BLaER1 (cell line): ENCODE measurements at regions not wholly inside any gene's neighbourhood (a gene's known extent, or its start where the extent isn't known, plus 50 kb on each side); places are given as distances from the start of the nearest gene placed in this dataset.

Experiments used
- H3K27ac ChIP-seq: shearing (Covaris generic); formaldehyde crosslinking; 2 replicates; pipeline ENCODE4 v1.8.1; 2022
- H3K27me3 ChIP-seq: shearing (Covaris generic); formaldehyde crosslinking; 2 replicates; pipeline ENCODE4 v1.8.1; 2022
- H3K36me3 ChIP-seq: shearing (Covaris generic); formaldehyde crosslinking; 2 replicates; pipeline ENCODE4 v1.8.1; 2022
- H3K4me1 ChIP-seq: shearing (Covaris generic); formaldehyde crosslinking; 2 replicates; pipeline ENCODE4 v1.8.1; 2022
- H3K4me2 ChIP-seq: shearing (Covaris generic); formaldehyde crosslinking; 2 replicates; pipeline ENCODE4 v1.8.1; 2022
- H3K4me3 ChIP-seq: shearing (Covaris generic); formaldehyde crosslinking; 2 replicates; pipeline ENCODE4 v1.8.1; 2022
- H3K9ac ChIP-seq: shearing (Covaris generic); formaldehyde crosslinking; 2 replicates; pipeline ENCODE4 v1.8.1; 2022
- H3K9me3 ChIP-seq: shearing (Covaris generic); formaldehyde crosslinking; 2 replicates; pipeline ENCODE4 v1.8.1; 2022
- H4K20me1 ChIP-seq: shearing (Covaris generic); formaldehyde crosslinking; 2 replicates; pipeline ENCODE4 v1.8.1; 2022
- Cebpa-rat ChIP-seq: shearing (Covaris generic); IDR thresholded peaks from 2 replicates; pipeline ENCODE4 v1.8.1; 2022

DNA sequence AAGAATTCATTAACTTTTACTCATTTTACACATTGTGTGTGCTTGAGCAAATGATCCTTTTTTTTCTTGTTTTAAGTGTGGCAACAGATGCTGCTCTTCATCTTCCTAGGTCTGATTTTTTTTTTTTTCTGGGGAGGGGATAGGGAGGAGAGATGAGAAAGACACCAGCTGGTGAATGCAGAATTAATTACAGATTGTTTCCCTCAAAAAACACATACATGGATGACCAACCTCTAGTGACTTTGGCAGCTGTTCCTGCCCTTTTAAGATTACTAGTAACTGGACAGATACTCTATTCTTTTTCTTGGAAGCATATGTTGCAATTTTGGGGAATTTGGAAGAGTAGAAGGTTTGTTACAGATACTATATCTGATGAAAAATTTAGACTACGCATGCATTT is 103.6 kb upstream of the MYO16 start:
- Histone ChIP-seq H3K4me2 (no peak overlapping the region), H3K4me1 (no peaks in the 10 kb centered on the region), H3K4me3 (no peak overlapping the region), H3K36me3 (no peaks in the 10 kb centered on the region), H4K20me1 (no peaks in the 10 kb centered on the region), H3K9me3 (no peaks in the 10 kb centered on the region), H3K9ac (no peak overlapping the region), H3K27me3 (no peaks in the 10 kb centered on the region), H3K27ac (no peak overlapping the region)
- TF ChIP-seq Cebpa-rat = no peak

DNA sequence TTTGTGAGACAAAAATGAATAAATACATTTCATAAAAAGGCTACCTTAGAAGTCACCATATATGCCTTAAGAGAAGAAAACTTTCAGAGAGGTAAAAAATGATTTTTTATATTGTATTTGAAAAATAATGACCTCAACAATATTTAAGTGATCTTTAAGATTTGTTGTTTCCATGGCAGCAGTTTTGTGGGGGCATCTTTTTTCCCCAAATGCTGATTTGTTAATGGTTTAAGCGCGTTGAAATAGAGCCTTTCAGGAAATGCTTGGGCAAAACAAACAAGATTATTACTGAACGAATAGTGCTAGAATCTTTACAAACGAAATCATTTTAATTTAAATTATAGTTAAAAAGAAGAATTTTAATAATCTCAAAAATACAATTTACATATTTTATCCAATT is 103.1 kb upstream of the MYO16 start:
- Histone ChIP-seq H3K4me2 (no peak overlapping the region), H3K36me3 (no peaks in the 10 kb centered on the region), H3K4me1 (no peaks in the 10 kb centered on the region), H3K4me3 (no peak overlapping the region), H4K20me1 (no peaks in the 10 kb centered on the region), H3K27me3 (no peaks in the 10 kb centered on the region), H3K9ac (no peak overlapping the region), H3K9me3 (no peaks in the 10 kb centered on the region), H3K27ac (no peak overlapping the region)
- no peak for TF ChIP-seq Cebpa-rat

DNA sequence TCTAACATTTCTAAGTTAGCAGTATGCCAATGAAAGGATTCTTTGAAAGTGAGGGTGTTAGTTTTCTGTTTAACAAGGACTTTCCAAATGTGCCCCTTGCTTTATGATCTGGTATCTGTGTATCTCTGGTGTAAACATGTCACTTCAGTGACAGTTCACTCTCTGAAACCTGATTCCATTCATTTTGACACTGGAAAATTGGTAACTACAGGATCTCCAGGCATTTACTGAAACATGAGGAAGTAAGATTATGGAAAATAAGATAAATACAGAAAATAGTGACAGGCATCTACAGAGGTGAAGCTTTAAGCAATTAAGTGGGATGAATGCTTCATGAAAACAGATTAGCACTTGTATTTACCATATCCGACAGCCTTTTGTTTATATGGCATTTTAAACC is 101.6 kb upstream of the MYO16 start:
- Histone ChIP-seq H3K36me3 (no peaks in the 10 kb centered on the region), H3K4me3 (no peak overlapping the region), H4K20me1 (no peaks in the 10 kb centered on the region), H3K27ac (no peak overlapping the region), H3K4me2 (no peak overlapping the region), H3K9ac (no peak overlapping the region), H3K4me1 (no peaks in the 10 kb centered on the region), H3K27me3 (no peaks in the 10 kb centered on the region), H3K9me3 (no peaks in the 10 kb centered on the region)
- TF ChIP-seq Cebpa-rat = no peak

DNA sequence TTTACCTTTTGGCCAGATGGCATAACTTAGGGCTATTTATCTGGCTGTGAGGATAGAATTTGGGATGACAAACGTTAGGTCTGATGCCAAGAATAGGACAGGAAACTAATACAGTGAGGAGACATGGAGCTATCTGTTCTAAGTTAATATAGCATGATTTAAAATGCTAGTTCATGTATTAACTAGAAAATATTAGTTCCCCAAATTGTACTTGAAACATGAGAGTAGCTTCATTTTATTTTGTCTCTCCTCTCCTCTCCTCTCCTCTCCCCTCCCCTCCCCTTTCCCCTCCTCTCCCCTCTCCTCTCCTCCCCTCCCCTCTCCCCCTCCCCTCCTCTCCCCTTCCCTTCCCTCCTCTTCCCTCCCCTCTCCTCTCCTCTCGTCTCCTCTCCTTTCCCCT is 101.1 kb upstream of the MYO16 start:
- Histone ChIP-seq H3K4me2 (no peak overlapping the region), H3K4me3 (no peak overlapping the region)
- TF ChIP-seq Cebpa-rat = no peak

DNA sequence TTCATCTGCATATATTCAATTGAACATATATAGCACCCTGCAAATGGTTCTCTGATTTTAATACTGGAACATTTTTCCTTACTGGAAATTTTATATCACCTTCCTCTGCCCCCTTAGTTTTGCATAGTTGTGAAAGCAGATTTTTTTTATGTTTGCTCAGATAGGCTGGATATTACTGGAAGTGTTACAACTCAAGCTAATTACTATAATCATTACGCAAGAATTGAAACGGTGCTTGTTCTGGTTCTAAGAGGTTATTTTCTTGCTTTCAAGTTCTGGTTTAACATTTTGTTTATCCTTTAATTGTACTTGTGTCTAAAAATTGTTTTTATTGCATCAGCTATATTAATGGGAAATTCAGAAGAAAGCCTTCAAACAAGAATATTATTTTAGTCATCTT is 95.6 kb upstream of the MYO16 start:
- no peaks in the 10 kb centered on the region for H3K36me3 ChIP-seq
- no peaks in the 10 kb centered on the region for H3K4me1 ChIP-seq
- H4K20me1 ChIP-seq = no peaks in the 10 kb centered on the region
- TF ChIP-seq Cebpa-rat = no peak
- no peak overlapping the region for H3K9ac ChIP-seq
- no peak overlapping the region for H3K27ac ChIP-seq
- no peak overlapping the region for H3K4me3 ChIP-seq
- H3K4me2 ChIP-seq = no peak overlapping the region
- H3K9me3 ChIP-seq = no peaks in the 10 kb centered on the region
- no peaks in the 10 kb centered on the region for H3K27me3 ChIP-seq

More for the DNA sequence above, 101.1 kb upstream of the MYO16 start:
- no peak overlapping the region for H3K9ac ChIP-seq
- no peaks in the 10 kb centered on the region for H3K9me3 ChIP-seq
- no peaks in the 10 kb centered on the region for H3K4me1 ChIP-seq
- no peaks in the 10 kb centered on the region for H3K27me3 ChIP-seq
- H3K36me3 ChIP-seq = no peaks in the 10 kb centered on the region
- no peak overlapping the region for H3K27ac ChIP-seq
- no peaks in the 10 kb centered on the region for H4K20me1 ChIP-seq

DNA sequence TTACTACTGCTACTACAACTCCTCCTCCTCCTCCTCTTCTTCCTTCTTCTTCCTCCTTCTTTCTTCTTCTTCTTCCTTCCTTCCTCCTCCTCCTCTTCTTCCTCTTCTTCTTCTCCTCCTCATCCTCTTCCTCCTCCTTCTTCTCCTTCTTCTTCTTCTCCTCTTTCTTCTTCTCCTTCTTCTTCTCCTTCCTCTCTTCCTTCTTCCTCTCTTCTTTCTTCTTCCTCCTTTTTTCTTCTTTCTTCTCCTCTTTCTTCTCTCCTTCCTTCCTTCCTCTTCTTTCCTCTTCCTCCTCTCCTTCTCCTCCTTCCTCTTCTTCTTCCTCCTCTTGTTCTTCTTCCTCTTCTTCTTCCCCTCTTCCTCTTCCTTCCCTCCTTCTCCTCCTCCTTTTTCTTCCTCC is 94.7 kb upstream of the MYO16 start:
- no peaks in the 10 kb centered on the region for H4K20me1 ChIP-seq
- TF ChIP-seq Cebpa-rat = no peak
- no peak overlapping the region for H3K27ac ChIP-seq
- no peaks in the 10 kb centered on the region for H3K27me3 ChIP-seq
- H3K4me2 ChIP-seq = no peak overlapping the region
- H3K4me1 ChIP-seq = no peaks in the 10 kb centered on the region
- no peak overlapping the region for H3K9ac ChIP-seq
- no peaks in the 10 kb centered on the region for H3K36me3 ChIP-seq
- no peak overlapping the region for H3K4me3 ChIP-seq
- H3K9me3 ChIP-seq = no peaks in the 10 kb centered on the region

DNA sequence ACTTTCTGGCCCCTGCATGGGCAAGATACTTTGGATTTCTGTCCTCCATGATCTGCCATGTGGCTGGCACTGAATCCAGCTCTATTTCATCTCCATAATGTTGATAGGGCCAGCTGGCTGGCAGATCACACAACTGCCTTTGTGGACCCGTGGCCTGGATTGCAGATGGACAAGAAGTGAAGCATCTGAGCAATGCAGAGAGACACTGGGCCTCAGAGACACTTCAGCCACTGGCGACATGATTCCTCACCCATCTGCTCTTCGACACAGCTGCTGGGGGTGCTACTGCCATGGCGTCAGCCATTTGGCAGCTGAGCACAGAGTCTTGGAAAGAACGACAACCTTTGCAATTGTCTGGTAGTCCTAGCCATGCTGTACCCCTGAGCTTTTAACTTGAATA is 79.5 kb upstream of the MYO16 start:
- H3K27me3 ChIP-seq = no peaks in the 10 kb centered on the region
- no peaks in the 10 kb centered on the region for H3K4me1 ChIP-seq
- H4K20me1 ChIP-seq = no peaks in the 10 kb centered on the region
- H3K36me3 ChIP-seq = no peaks in the 10 kb centered on the region
- H3K9ac ChIP-seq = no peak overlapping the region
- H3K27ac ChIP-seq = no peak overlapping the region
- no peaks in the 10 kb centered on the region for H3K9me3 ChIP-seq
- no peak overlapping the region for H3K4me2 ChIP-seq
- no peak overlapping the region for H3K4me3 ChIP-seq
- TF ChIP-seq Cebpa-rat = no peak

DNA sequence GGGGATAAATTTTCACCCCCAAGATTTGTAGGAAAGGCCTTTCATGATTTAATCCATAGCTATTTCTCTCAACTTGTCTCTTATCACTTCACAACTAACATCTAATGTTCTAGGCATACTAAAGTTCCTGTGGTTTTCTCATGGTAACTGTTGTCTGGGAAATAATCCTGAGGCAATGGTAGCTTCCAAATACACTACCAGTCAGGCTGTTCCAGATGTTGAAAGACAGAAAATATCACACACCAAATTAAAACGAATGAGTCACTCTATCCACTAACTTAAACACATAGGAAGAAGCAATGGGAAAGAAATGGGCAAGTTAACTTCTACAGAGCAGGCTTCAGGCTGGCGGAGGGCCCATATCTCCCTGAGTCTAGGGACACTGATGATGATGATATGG is 77.7 kb upstream of the MYO16 start:
- no peak overlapping the region for H3K9ac ChIP-seq
- H3K27ac ChIP-seq = no peak overlapping the region
- H3K4me1 ChIP-seq = no peaks in the 10 kb centered on the region
- no peaks in the 10 kb centered on the region for H3K9me3 ChIP-seq
- H4K20me1 ChIP-seq = no peaks in the 10 kb centered on the region
- no peak overlapping the region for H3K4me2 ChIP-seq
- H3K27me3 ChIP-seq = no peaks in the 10 kb centered on the region
- no peak overlapping the region for H3K4me3 ChIP-seq
- TF ChIP-seq Cebpa-rat = no peak
- H3K36me3 ChIP-seq = no peaks in the 10 kb centered on the region

DNA sequence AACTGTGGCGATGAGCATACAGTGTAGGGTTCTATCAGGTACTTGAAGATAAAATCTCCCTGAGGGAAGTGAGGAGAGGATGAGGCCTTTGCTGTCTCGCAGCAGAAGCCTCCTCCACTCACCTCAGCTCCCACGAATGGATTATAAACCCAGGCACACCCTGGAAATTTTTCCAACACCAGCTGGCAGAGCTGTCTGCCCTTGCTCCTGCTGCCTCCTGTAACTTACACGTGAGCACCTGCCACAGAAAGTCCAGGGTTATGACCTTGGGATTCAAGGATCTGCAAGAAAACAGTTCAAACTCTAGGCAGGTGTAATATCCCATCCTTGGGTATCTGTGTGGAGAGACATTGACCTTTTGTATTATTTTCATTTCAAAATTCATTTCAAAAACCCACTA is 70.9 kb upstream of the MYO16 start:
- no peak overlapping the region for H3K4me3 ChIP-seq
- H3K36me3 ChIP-seq = no peaks in the 10 kb centered on the region
- no peak overlapping the region for H3K9ac ChIP-seq
- H4K20me1 ChIP-seq = no peaks in the 10 kb centered on the region
- no peaks in the 10 kb centered on the region for H3K4me1 ChIP-seq
- TF ChIP-seq Cebpa-rat = no peak
- H3K27ac ChIP-seq = no peak overlapping the region
- H3K27me3 ChIP-seq = no peaks in the 10 kb centered on the region
- no peaks in the 10 kb centered on the region for H3K9me3 ChIP-seq
- no peak overlapping the region for H3K4me2 ChIP-seq

DNA sequence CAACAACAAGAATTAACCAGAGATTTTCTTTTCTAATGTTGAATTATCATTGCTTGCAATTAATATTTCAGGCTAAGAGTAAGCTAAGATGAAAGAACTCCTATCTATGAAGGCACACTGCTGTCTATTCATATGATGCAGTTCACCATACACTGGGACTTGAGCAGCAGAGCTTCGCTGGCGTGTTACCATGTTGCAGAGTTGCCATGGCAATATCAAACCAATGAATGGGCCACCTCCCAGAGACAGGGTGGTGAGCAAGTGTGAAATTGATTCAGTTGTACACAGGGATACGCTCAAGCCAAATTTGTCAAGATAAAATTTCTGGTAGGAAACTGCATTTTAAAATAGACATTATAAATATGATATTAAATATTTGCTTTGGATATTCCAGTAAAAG is 69.3 kb upstream of the MYO16 start:
- no peak overlapping the region for H3K27ac ChIP-seq
- H3K9ac ChIP-seq = no peak overlapping the region
- H3K9me3 ChIP-seq = no peaks in the 10 kb centered on the region
- no peaks in the 10 kb centered on the region for H3K4me1 ChIP-seq
- no peaks in the 10 kb centered on the region for H3K27me3 ChIP-seq
- H3K36me3 ChIP-seq = no peaks in the 10 kb centered on the region
- TF ChIP-seq Cebpa-rat = no peak
- no peaks in the 10 kb centered on the region for H4K20me1 ChIP-seq
- no peak overlapping the region for H3K4me3 ChIP-seq
- no peak overlapping the region for H3K4me2 ChIP-seq

DNA sequence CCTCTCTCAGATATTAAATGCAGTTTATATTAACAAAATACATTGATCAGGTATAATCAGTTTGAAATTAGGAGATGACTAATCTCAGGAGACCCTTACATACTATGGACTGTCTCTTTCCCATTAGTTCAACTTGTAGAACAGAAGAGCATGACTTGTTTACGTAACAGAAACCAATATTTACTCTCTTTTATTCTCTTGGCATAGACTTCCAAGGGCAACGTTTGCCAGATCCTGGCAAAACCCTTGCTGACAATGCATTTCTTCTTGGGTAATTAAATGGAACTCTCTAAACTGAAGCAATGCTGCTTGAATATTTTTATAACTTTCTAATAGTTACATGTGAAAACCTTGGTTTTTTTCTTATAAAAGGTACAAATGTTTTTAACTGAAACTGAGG is 68.3 kb upstream of the MYO16 start:
- Histone ChIP-seq H3K9ac (no peak overlapping the region), H3K9me3 (no peaks in the 10 kb centered on the region)

More for the DNA sequence above, 68.3 kb upstream of the MYO16 start:
- Histone ChIP-seq H3K36me3 (no peaks in the 10 kb centered on the region), H3K27me3 (no peaks in the 10 kb centered on the region), H4K20me1 (no peaks in the 10 kb centered on the region), H3K4me1 (no peaks in the 10 kb centered on the region), H3K4me2 (no peak overlapping the region), H3K27ac (no peak overlapping the region), H3K4me3 (no peak overlapping the region)
- no peak for TF ChIP-seq Cebpa-rat
